BE2C (cell line): ENCODE measurements at regions not wholly inside any gene's neighbourhood (a gene's known extent, or its start where the extent isn't known, plus 50 kb on each side); places are given as distances from the start of the nearest gene placed in this dataset.

ENCODE experiments used
- DNase-seq: peaks from one replicate; pipeline ENCODE4 v3.0.0-alpha.2; 2020
- H3K27me3 ChIP-seq: fragments of 250-450 bp; sonication (Bioruptor Pico); 2 replicates; pipeline ENCODE4 v1.5.1; 2020; ENCODE audit warnings: mild to moderate bottlenecking
- H3K36me3 ChIP-seq: fragments of 250-450 bp; sonication (Bioruptor Pico); 2 replicates; pipeline ENCODE4 v1.5.1; 2020; ENCODE audit warnings: mild to moderate bottlenecking
- H3K4me1 ChIP-seq: fragments of 250-450 bp; sonication (Bioruptor Pico); 2 replicates; pipeline ENCODE4 v1.5.1; 2020
- H3K4me3 ChIP-seq: 2 replicates; pipeline ENCODE4 v1.5.1; 2011; ENCODE audit warnings: low read depth, low read length
- H3K9me3 ChIP-seq: fragments of 250-450 bp; sonication (Bioruptor Pico); 2 replicates; pipeline ENCODE4 v1.5.1; 2020
- TF ChIP-seq, protein P1 (sequence below): IDR thresholded peaks from 2 replicates; pipeline ENCODE4 v1.5.1; 2012; ENCODE audit warnings: mild to moderate bottlenecking, low read depth, low read length

DNA sequence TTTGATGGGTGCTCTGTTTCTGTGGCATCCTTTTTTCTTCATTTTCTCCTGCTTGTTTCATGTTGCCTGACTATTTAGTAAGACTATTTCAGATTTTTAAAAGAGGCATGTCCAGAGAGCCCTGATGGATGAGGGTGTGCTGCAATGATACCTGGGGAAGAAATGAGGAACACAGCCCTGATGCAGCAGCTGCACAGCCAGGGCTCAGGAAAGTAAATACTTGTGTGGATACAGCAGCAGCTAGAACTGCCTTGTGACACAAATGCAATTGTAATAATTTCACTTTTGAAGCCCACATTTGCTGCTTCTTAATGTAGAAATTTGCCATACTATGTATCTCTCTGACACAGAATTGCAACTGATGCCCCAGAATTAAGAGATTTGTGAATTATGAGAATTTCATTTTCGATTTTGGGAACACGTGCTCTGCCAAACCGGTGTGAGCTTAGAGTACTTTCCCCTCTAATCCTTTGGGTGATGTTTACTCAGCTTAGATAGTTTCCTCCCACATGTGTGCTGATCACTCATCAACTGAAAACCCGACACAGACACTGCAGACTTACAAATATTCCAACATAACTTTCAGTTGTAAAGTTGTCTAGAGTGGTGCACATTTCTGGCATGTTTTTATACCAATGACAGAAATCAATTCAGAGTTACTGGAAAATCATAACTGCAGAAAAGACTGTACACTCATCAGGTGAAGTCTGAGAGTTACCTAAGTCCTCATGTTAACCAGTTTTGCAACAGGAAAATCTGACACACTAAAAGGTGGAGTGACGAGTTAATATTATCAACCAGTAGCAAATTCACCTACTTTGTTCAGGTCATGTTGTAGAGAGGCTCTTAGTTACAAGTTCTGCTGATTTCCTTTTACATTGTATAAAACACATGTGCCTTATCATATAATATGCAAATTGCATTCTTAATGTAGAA lies 383.4 kb downstream of the CBLN2 start:
- H3K4me3 ChIP-seq, result no peak overlapping the region
- TF ChIP-seq, protein P1, sequence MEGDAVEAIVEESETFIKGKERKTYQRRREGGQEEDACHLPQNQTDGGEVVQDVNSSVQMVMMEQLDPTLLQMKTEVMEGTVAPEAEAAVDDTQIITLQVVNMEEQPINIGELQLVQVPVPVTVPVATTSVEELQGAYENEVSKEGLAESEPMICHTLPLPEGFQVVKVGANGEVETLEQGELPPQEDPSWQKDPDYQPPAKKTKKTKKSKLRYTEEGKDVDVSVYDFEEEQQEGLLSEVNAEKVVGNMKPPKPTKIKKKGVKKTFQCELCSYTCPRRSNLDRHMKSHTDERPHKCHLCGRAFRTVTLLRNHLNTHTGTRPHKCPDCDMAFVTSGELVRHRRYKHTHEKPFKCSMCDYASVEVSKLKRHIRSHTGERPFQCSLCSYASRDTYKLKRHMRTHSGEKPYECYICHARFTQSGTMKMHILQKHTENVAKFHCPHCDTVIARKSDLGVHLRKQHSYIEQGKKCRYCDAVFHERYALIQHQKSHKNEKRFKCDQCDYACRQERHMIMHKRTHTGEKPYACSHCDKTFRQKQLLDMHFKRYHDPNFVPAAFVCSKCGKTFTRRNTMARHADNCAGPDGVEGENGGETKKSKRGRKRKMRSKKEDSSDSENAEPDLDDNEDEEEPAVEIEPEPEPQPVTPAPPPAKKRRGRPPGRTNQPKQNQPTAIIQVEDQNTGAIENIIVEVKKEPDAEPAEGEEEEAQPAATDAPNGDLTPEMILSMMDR, result no peak
- H3K36me3 ChIP-seq, result no peaks in the 10 kb centered on the region
- no peaks in the 10 kb centered on the region for H3K9me3 ChIP-seq
- DNase-seq, result no peak
- H3K27me3 ChIP-seq, result no peaks in the 10 kb centered on the region
- H3K4me1 ChIP-seq, result no peaks in the 10 kb centered on the region

DNA sequence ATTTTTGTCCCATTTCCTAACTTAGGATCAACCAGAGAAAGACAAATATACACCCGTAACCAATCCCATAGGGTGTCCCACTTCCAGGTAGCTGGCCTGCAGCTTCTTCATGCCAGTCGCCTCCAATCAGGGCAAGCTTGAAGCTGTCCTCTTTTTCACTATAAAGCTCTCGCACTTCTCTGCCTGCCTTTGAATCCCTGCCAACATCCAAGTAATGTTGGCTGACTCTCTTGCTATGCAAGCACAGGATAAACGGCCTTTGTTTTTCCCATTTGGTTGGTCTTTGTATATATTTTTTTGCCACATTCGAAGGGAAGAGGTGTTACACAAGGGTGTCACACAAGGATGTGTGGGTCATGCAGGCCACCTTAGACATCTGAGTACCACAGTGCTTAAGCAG lies 388.8 kb downstream of the CBLN2 start:
- H3K27me3 ChIP-seq, result no peaks in the 10 kb centered on the region
- H3K36me3 ChIP-seq, result no peaks in the 10 kb centered on the region
- DNase-seq, result no peak
- H3K4me1 ChIP-seq, result no peaks in the 10 kb centered on the region
- TF ChIP-seq, protein P1, result no peak
- H3K9me3 ChIP-seq, result no peaks in the 10 kb centered on the region
- no peak overlapping the region for H3K4me3 ChIP-seq

GRCh38 chr18:72154926-72155325 lies 389.2 kb downstream of the CBLN2 start:
- Histone ChIP-seq H3K4me1 (no peaks in the 10 kb centered on the region), H3K27me3 (no peaks in the 10 kb centered on the region), H3K4me3 (no peak overlapping the region), H3K36me3 (no peaks in the 10 kb centered on the region), H3K9me3 (no peaks in the 10 kb centered on the region)
- no peak for DNase-seq
- TF ChIP-seq, protein P1, result no peak

GRCh38 chr18:72152935-72153334 lies 391.2 kb downstream of the CBLN2 start:
- no peaks in the 10 kb centered on the region for H3K4me1 ChIP-seq
- TF ChIP-seq, protein P1, result no peak
- no peaks in the 10 kb centered on the region for H3K27me3 ChIP-seq
- no peaks in the 10 kb centered on the region for H3K9me3 ChIP-seq
- H3K36me3 ChIP-seq, result no peaks in the 10 kb centered on the region
- no peak for DNase-seq
- H3K4me3 ChIP-seq, result no peak overlapping the region

- Histone ChIP-seq H3K27me3 (no peaks in the 10 kb centered on the region), H3K36me3 (no peaks in the 10 kb centered on the region), H3K4me3 (no peak overlapping the region), H3K4me1 (no peaks in the 10 kb centered on the region), H3K9me3 (no peaks in the 10 kb centered on the region)
- DNase-seq, result no peak
- TF ChIP-seq, protein P1, result no peak
Observed at GRCh38 chr18:72147830-72148229, 396.3 kb downstream of the CBLN2 start.

- H3K9me3 ChIP-seq, result no peaks in the 10 kb centered on the region
- no peaks in the 10 kb centered on the region for H3K36me3 ChIP-seq
- H3K4me3 ChIP-seq, result no peak overlapping the region
- no peak for DNase-seq
- H3K4me1 ChIP-seq, result no peaks in the 10 kb centered on the region
- TF ChIP-seq, protein P1, result no peak
- H3K27me3 ChIP-seq, result no peaks in the 10 kb centered on the region
Observed at GRCh38 chr18:72140007-72140406, 404.1 kb downstream of the CBLN2 start.
